ENCODE measurements at regions not wholly inside any gene's neighbourhood (a gene's known extent, or its start where the extent isn't known, plus 50 kb on each side); places are given as distances from the start of the nearest gene placed in this dataset.

GRCh38 chr2:138846216-138846821 lies 66.1 kb upstream of the NXPH2 start:
- BruUV-seq (replicated peaks): no TSS peak
- peak; percentile 51 for DNase-seq (ENCODE audit: unreplicated experiment)

GRCh38 chr2:138842341-138842740 lies 62.2 kb upstream of the NXPH2 start:
- no peak for TF ChIP-seq CTCF (IDR thresholded peaks at IDR 0.05; ENCODE audit: unreplicated experiment)
- intact Hi-C loops (cut with micrococcal nuclease): no loop called here
- no peak overlapping the region for H3K27ac Mint-ChIP-seq (ENCODE audit: low read depth, unreplicated experiment)
- no peak overlapping the region for H3K4me3 Mint-ChIP-seq (ENCODE audit: unreplicated experiment)
- H3K9me3 Mint-ChIP-seq (ENCODE audit: unreplicated experiment): no peaks in the 10 kb centered on the region
- no peak for DNase-seq (ENCODE audit: unreplicated experiment)
- no TSS peak for BruUV-seq (replicated peaks)
- H3K36me3 Mint-ChIP-seq (ENCODE audit: insufficient read depth, unreplicated experiment): no peaks in the 10 kb centered on the region
- CTCF ChIA-PET: interaction anchor here (0.6 to 1.7 kb wide), 5 partner anchors 16 to 1730 kb away, joined by 3 to 5 read pairs (median 3); no protein-coding TSS in a partner anchor
- no peaks in the 10 kb centered on the region for H3K4me1 Mint-ChIP-seq (ENCODE audit: insufficient read depth, unreplicated experiment)
- peaks cover 34% of the 10 kb centered on the region for H3K27me3 Mint-ChIP-seq (ENCODE audit: insufficient read depth, unreplicated experiment)
- POLR2A ChIA-PET: no interaction called here

More at GRCh38 chr2:138846216-138846821, 66.1 kb upstream of the NXPH2 start:
- no peaks in the 10 kb centered on the region for H3K4me1 Mint-ChIP-seq (ENCODE audit: insufficient read depth, unreplicated experiment)
- H3K36me3 Mint-ChIP-seq (ENCODE audit: insufficient read depth, unreplicated experiment): no peaks in the 10 kb centered on the region
- TF ChIP-seq CTCF (IDR thresholded peaks at IDR 0.05; ENCODE audit: unreplicated experiment): peak; percentile 45
- ChIA-PET POLR2A (no interaction called here), CTCF (interaction anchor here (0.6 to 3.1 kb wide), 19 partner anchors 8 to 980 kb away, joined by 3 to 21 read pairs (median 3); no protein-coding TSS in a partner anchor)
- H3K9me3 Mint-ChIP-seq (ENCODE audit: unreplicated experiment): no peaks in the 10 kb centered on the region
- intact Hi-C loops (cut with micrococcal nuclease): no loop called here
- H3K4me3 Mint-ChIP-seq (ENCODE audit: unreplicated experiment): no peak overlapping the region
- H3K27ac Mint-ChIP-seq (ENCODE audit: low read depth, unreplicated experiment): no peak overlapping the region
- peaks cover 10% of the 10 kb centered on the region for H3K27me3 Mint-ChIP-seq (ENCODE audit: insufficient read depth, unreplicated experiment)

GRCh38 chr2:138841459-138841858 lies 61.3 kb upstream of the NXPH2 start:
- ChIA-PET POLR2A (no interaction called here), CTCF (interaction anchor here (1.1 kb wide), 1 partner anchor 930 kb away, joined by 3 read pairs; no protein-coding TSS in a partner anchor)
- TF ChIP-seq CTCF (IDR thresholded peaks at IDR 0.05; ENCODE audit: unreplicated experiment): no peak
- H3K4me1 Mint-ChIP-seq (ENCODE audit: insufficient read depth, unreplicated experiment): no peaks in the 10 kb centered on the region
- BruUV-seq (replicated peaks): no TSS peak
- no peak overlapping the region for H3K4me3 Mint-ChIP-seq (ENCODE audit: unreplicated experiment)
- no peaks in the 10 kb centered on the region for H3K9me3 Mint-ChIP-seq (ENCODE audit: unreplicated experiment)
- intact Hi-C loops (cut with micrococcal nuclease): no loop called here
- DNase-seq (ENCODE audit: unreplicated experiment): no peak
- no peak overlapping the region for H3K27ac Mint-ChIP-seq (ENCODE audit: low read depth, unreplicated experiment)
- no peaks in the 10 kb centered on the region for H3K36me3 Mint-ChIP-seq (ENCODE audit: insufficient read depth, unreplicated experiment)
- H3K27me3 Mint-ChIP-seq (ENCODE audit: insufficient read depth, unreplicated experiment): peaks cover 42% of the 10 kb centered on the region

- Mint-ChIP-seq H3K27ac (ENCODE audit: low read depth, unreplicated experiment) (no peak overlapping the region), H3K9me3 (ENCODE audit: unreplicated experiment) (no peaks in the 10 kb centered on the region), H3K27me3 (ENCODE audit: insufficient read depth, unreplicated experiment) (peaks cover 64% of the 10 kb centered on the region), H3K4me1 (ENCODE audit: insufficient read depth, unreplicated experiment) (no peaks in the 10 kb centered on the region), H3K4me3 (ENCODE audit: unreplicated experiment) (no peak overlapping the region), H3K36me3 (ENCODE audit: insufficient read depth, unreplicated experiment) (no peaks in the 10 kb centered on the region)
- intact Hi-C loops (cut with micrococcal nuclease): no loop called here
- no peak for TF ChIP-seq CTCF (IDR thresholded peaks at IDR 0.05; ENCODE audit: unreplicated experiment)
- no peak for DNase-seq (ENCODE audit: unreplicated experiment)
- ChIA-PET CTCF (interaction anchor here (1.1 kb wide), 1 partner anchor 14 kb away, joined by 4 read pairs; no protein-coding TSS in a partner anchor), POLR2A (no interaction called here)
- BruUV-seq (replicated peaks): no TSS peak
Observed at GRCh38 chr2:138838851-138839620, 58.8 kb upstream of the NXPH2 start.

All from MCF 10A (cell line).